GM03348 (cell line): ENCODE measurements at regions not wholly inside any gene's neighbourhood (a gene's known extent, or its start where the extent isn't known, plus 50 kb on each side); places are given as distances from the start of the nearest gene placed in this dataset.

Experiments used
- DNase-seq: peaks from one replicate; pipeline ENCODE4 v3.0.0; 2012; ENCODE audit warnings: low spot score

- DNase-seq, result no peak
These were observed 417.5 kb downstream of the TUSC7 start for GRCh38 chr3:117126946-117127546.

GRCh38 chr3:117128133-117128532 is 418.6 kb downstream of the TUSC7 start:
- no peak for DNase-seq

DNA sequence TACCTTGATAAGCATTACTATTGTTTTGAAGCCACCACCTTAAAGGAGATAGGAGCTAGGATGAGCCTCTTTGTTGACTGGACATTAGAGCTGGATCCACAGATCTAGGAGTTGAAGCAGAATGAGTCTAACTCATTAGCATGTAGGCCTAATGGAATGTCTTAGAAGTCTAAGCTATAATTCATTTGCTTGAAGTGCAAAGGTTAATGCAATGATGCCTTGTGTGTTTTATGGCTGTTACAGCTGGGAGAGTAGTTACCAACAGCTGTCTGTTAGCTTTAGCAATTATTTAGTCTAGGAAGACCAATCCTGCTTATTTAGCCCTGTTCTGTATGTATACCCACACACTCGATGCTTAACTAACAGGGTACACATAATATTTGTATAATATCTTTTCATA is 419.3 kb downstream of the TUSC7 start:
- no peak for DNase-seq

GRCh38 chr3:117129516-117129915 is 419.9 kb downstream of the TUSC7 start:
- no peak for DNase-seq

DNA sequence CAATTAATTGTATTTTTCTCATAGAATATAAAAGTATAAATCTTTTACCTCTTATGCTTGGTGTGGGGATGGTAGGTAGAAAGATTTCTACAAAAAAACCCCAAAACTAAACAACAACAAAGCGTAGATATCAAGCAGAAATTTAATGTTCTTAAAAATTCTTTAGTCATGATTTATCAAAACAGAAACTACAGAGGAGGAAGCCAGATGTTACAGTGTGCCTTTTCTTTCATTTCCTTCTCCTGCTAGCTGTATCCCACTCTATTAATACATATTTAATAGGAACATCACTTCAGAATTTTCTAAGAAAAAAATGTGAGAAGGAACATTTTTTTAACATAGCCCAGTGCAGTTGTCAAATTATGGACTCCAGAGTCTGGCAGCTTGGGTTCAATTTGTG is 420.6 kb downstream of the TUSC7 start:
- peak; percentile 21 for DNase-seq

GRCh38 chr3:117131259-117131658 is 421.7 kb downstream of the TUSC7 start:
- no peak for DNase-seq

DNA sequence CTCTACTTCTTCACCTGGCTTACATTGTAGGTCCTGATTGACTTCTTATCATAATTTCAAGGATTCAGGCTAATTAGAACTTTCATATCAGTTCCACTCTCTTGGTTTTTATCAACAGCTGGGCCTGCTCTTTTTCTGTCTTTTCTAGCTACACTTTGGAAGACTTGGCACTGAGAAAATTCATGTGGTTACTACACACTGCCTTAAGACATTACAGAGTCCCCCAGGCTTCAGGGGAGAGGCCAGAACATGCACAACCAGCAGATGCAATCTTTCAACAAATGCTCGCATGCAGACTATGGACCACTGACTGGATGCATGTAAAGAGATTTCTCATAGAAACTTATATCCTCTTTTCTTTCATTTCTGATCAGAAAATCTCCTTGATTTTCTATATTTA is 423.5 kb downstream of the TUSC7 start:
- no peak for DNase-seq

- DNase-seq, result no peak
These were observed 425.6 kb downstream of the TUSC7 start for GRCh38 chr3:117135207-117135606.

- DNase-seq, result no peak
These were observed 426.4 kb downstream of the TUSC7 start for GRCh38 chr3:117136003-117136402.

- DNase-seq, result no peak
These were observed 427.5 kb downstream of the TUSC7 start for GRCh38 chr3:117137065-117137464.

GRCh38 chr3:117139681-117140080 is 430.1 kb downstream of the TUSC7 start:
- DNase-seq, result no peak

DNA sequence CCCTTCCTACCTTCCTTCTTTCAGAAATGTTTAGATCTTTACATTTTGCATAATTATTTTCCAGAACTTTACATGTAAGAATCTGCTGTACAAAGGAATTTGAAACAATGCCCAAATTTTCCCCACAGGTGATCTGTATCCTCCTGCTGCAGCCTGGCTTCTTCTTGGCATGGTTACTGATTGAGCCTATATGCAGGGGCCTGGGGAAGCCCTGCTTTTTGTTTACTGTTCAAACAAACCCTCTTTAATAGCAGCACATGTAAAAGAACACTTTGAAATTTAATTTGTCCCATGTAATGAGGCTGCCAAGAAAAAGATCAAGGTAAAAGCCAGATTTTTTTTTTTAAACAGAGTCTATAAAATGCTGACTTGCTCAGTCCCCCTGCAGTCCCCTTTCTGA is 432.2 kb downstream of the TUSC7 start:
- no peak for DNase-seq

DNA sequence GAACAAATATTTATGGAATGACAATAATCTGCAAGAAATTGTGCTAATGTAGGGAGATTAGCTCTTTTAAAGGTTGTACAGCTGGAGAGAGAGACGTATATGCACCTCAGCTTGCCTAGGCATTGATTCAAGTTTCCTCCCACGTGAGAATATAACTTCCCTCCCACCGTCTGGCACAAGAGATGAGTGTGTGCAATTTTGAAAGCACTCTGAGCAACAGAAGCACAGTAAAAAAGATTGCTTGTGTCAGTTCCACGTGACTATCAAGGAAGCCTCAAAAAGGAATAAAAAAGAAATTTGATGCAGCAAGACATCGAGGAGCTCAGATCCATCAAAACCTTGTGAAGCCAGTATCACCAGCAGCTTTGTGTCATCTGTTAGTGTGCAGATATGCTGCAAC is 435.3 kb downstream of the TUSC7 start:
- DNase-seq, result peak; percentile 26

DNA sequence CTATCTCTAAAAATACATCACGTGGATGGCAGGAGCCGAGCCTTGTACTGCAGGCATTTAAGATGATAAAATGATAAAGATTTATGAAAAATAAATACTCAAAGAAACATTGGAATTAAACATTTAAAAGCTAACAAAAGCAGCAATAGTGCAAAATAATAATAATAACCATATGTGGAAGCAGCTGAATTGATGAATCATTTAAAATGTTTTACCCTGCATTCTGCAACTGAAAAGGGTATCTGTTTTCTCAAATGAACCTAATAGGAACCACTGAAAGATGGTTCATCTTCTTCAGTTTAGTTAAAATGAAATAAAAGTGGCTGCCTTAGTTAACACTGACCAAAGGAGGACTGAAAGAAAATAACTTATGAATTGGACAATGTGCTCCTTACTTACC is 436.1 kb downstream of the TUSC7 start:
- DNase-seq, result peak; percentile 9

GRCh38 chr3:117146571-117146970 is 437.0 kb downstream of the TUSC7 start:
- no peak for DNase-seq

GRCh38 chr3:117149584-117149983 is 440.0 kb downstream of the TUSC7 start:
- DNase-seq, result no peak

DNA sequence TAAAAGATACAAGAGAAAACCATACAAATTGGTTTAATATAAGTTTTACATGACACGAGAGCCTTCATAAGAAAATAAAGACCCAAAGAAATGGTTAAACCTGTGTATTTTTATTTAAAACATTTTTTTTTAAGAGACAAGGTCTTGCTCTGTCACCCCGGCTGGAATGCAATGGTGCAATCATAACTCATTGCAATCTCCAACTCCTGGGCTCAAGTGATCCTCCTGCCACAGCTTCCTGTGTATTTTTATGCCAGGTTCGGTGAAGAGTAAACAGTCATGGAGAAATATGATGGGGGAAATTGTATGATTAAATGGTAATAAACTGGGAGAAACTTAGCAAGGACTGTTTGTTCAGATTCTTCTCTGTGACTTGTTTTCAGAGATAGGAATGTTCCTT is 441.0 kb downstream of the TUSC7 start:
- peak; percentile 5 for DNase-seq

DNA sequence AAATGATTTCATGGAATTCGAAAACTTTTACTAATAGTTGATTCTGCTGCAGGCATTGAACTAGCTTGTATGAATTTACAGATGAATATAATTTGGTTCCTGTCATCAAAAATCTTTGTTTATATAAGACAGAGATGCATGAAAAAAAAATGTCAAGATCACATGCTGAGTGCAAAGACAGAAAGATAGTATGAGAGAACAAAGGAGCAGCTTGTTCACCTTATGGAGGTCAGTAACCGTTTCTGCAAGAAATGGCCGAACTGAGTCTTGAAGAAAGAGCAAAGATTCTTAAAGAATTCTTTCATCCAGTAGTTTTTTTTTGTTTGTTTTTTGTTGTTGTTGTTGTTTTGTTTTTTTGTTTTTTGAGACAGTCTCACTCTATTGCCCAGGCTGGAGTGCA is 450.6 kb downstream of the TUSC7 start:
- DNase-seq, result no peak

DNA sequence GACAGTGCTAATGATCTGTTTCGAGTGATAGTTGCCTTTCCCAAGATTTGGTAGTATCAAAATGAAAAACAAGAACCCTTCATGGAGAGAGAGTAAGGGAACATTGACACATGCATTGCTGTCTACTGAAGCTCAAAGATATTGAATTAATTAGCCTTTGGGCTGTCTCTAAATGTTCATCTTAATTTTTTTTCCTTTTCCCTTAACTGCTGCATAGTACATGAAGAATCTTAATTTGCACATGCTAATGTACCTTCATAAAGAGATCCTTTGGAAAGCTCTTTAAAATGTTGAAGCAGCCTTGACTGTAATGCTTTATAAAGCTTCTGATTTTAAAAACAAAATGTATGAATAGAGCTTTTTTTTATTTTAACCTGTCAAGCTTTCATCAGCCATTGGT is 452.2 kb downstream of the TUSC7 start:
- no peak for DNase-seq

DNA sequence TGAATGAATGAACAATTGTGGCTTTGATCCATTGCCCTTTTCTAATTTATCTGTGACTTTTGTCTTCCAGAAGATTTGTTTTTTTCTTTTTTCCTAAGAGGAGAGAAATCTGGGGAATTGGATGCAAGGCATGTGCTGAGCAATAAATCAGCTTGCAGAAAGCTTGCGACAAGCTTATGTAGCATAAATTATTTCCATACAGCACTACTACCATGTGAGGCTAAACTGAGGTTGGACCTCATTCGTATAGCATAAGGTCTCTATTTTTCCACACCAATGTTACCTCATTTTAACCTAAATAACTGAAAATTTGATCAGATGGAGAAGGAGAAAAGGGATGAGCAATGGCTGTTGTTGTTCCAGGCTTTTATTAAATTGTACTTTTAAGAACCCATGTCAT is 455.6 kb downstream of the TUSC7 start:
- no peak for DNase-seq

DNA sequence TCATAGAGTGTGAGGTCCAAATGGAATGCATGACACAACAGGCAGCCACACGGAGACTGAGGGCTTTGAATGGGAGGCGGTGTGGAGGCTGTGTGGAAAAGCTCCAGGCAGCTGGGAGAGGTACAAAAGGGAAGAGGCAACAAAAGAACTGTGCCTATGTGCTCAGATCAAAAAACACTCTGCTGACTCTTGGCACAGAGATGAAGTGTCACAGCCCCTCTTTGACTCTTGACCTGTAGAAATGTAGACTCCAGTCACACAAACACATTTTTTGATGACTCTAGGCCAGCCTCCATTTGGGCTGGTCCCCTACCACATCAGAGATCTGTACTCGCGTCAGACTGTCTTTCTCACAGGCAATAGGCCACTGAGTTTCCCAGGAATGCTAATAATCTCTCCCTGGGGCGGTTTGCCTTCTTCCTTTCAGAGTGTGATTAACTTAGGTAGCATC is 456.0 kb downstream of the TUSC7 start:
- peak; percentile 42 for DNase-seq

GRCh38 chr3:117168896-117169295 is 459.3 kb downstream of the TUSC7 start:
- DNase-seq, result no peak

DNA sequence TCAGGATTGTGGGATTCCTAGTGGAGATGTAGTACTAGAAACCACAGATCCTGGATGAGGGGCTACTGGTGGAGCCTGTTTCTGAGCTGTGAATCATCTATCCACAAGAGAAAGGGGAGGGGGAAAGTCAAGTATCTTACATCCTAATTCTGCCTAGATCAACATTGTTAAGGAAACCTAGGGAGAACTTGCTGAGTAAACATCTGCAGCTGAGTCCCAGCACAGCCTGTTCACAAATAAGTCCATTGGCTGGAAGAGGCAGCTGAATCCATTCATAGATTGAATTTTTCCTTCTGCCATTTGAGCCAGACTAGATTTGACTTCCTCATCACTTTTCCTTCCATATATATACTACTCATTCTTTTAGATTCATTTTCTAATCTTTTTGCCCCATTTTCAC is 460.5 kb downstream of the TUSC7 start:
- no peak for DNase-seq

- no peak for DNase-seq
These were observed 461.5 kb downstream of the TUSC7 start for GRCh38 chr3:117171124-117171523.

DNA sequence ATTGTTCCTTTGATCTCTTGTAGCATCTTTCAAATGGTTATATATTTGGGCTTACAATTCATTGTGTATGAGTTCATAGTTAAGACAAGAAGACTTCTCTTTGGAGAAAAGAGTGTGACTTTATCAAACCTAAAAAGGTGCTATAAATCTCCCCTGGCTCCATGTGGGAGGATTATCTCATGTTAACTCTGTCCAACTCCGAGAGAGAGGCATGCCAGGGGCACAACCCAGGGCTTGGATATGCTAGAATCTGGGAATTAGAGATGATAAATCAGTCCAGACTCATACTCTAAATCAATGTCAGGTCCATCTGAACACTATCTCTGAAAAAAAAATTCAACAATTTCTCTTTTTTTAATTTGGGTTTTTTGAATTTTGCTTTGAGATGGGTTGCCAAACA is 462.8 kb downstream of the TUSC7 start:
- DNase-seq, result no peak
